A549 (cell line): ENCODE measurements at regions not wholly inside any gene's neighbourhood (a gene's known extent, or its start where the extent isn't known, plus 50 kb on each side); places are given as distances from the start of the nearest gene placed in this dataset.

Source experiments
- BHLHE40 ChIP-seq: IDR thresholded peaks from 2 replicates; pipeline ENCODE4 v1.6.1; 2012; ENCODE audit warnings: low read depth, low read length, inconsistent platforms
- CEBPB ChIP-seq, 2 experiments: fragments of >200 bp in 1 of 2; sonication (Bioruptor Twin) in 1 of 2; formaldehyde crosslinking in 1 of 2; IDR thresholded peaks; 2 replicates each; pipeline ENCODE4 v1.6.1; 2012 to 2016
- CTCF ChIP-seq: fragments of >200 bp; sonication (Bioruptor Twin); formaldehyde crosslinking; IDR thresholded peaks from 3 replicates; pipeline ENCODE4 v1.5.1; 2016
- E2F6 ChIP-seq: IDR thresholded peaks from 2 replicates; pipeline ENCODE4 v1.6.1; 2012; ENCODE audit warnings: low read depth, borderline replicate concordance
- EP300 ChIP-seq, 2 experiments: fragments of >200 bp; sonication (Bioruptor Twin); formaldehyde crosslinking; IDR thresholded peaks; 2 replicates in 1 of 2; 3 replicates in 1 of 2; pipeline ENCODE4 v1.6.1; 2016 to 2017
- HOXA7 ChIP-seq: fragments of 250-450 bp; sonication (Bioruptor Pico); IDR thresholded peaks from 2 replicates; pipeline ENCODE4 v1.5.0; 2020; ENCODE audit warnings: mild to moderate bottlenecking, moderate library complexity
- JUN ChIP-seq, 2 experiments: fragments of >200 bp; sonication (Bioruptor Twin); formaldehyde crosslinking; IDR thresholded peaks; 2 replicates in 1 of 2; 3 replicates in 1 of 2; pipeline ENCODE4 v1.6.1; 2016 to 2017
- KDM5A ChIP-seq: fragments of 200-600 bp; sonication (generic); IDR thresholded peaks from 2 replicates; pipeline ENCODE4 v1.6.1; 2016; ENCODE audit warnings: antibody characterized with exemption, mild to moderate bottlenecking
- MAFK ChIP-seq: fragments of 450-650 bp; IDR thresholded peaks from 2 replicates; pipeline ENCODE4 v1.6.1; 2014; ENCODE audit not compliant: partially characterized antibody
- MYC ChIP-seq: IDR thresholded peaks from 2 replicates; pipeline ENCODE4 v1.6.1; 2012; ENCODE audit warnings: mild to moderate bottlenecking, inconsistent platforms, low read length, improper control_type of control experiment, borderline replicate concordance
- SREBF2 ChIP-seq: fragments of 450-650 bp; IDR thresholded peaks from 2 replicates; pipeline ENCODE4 v1.6.1; 2014; ENCODE audit warnings: mild to moderate bottlenecking, moderate library complexity

GRCh38 chr18:39862341-39862740 is 2092.7 kb upstream of the PIK3C3 start:
- no peak for TF ChIP-seq CTCF
- TF ChIP-seq JUN (IDR thresholded peaks at IDR 0.05) = no peak
- TF ChIP-seq CEBPB (IDR thresholded peaks at IDR 0.05) = no peak
- no peak for TF ChIP-seq HOXA7 (CRISPR knock-in tag)
- no peak for TF ChIP-seq MYC
- TF ChIP-seq KDM5A = no peak
- TF ChIP-seq MAFK = no peak
- TF ChIP-seq BHLHE40 = no peak
- TF ChIP-seq EP300 (IDR thresholded peaks at IDR 0.05) = no peak
- no peak for TF ChIP-seq SREBF2
- TF ChIP-seq E2F6 = no peak
